ENCODE measurements at regions not wholly inside any gene's neighbourhood (a gene's known extent, or its start where the extent isn't known, plus 50 kb on each side); places are given as distances from the start of the nearest gene placed in this dataset.

DNA sequence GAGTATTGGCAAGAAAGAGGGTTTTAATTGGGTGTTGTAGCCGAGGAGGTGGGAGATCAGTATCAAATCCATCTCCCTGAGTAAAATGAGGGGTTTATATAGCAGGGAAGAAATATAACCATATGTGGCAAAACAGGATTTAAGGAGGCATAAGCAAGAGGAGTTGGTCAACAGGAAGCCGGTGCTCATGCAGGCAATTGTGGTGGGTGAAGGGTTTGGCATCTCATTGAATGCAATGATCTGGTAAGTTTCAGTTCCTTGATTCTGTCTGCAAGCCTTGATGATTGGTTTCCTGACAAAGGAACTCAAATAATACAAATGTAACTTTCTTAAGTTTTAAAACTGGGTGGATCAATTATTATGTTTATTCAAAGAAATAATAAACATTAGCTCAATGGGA, 564.4 kb upstream of the LINC00305 start:
- Mint-ChIP-seq H3K36me3 (no peaks in the 10 kb centered on the region), H3K27me3 (no peaks in the 10 kb centered on the region), H3K4me1 (no peaks in the 10 kb centered on the region), H3K4me3 (no peak overlapping the region), H3K9me3 (peaks cover 0 to 9% (median 0%) of the 10 kb centered on the region in 7 donors), H3K27ac (no peak overlapping the region)
- DNase-seq (no peak), ATAC-seq (ENCODE audit: low read depth in 2 of 2) (no peak)
- Histone ChIP-seq H3K27me3 (ENCODE audit: control insufficient read depth, insufficient read depth, low read length) (no peaks in the 10 kb centered on the region), H3K27ac (ENCODE audit: insufficient read depth, low read length, poor library complexity, severe bottlenecking) (no peak overlapping the region), H3K36me3 (ENCODE audit: control insufficient read depth, insufficient read depth, low read length) (no peaks in the 10 kb centered on the region), H3K4me1 (ENCODE audit: control insufficient read depth, insufficient read depth, low read length, poor library complexity, severe bottlenecking) (no peaks in the 10 kb centered on the region), H3K4me3 (ENCODE audit: low read depth, low read length) (no peak overlapping the region), H3K9me3 (ENCODE audit: control insufficient read depth in 2 of 2, low read length in 2 of 2) (no peaks in the 10 kb centered on the region)

DNA sequence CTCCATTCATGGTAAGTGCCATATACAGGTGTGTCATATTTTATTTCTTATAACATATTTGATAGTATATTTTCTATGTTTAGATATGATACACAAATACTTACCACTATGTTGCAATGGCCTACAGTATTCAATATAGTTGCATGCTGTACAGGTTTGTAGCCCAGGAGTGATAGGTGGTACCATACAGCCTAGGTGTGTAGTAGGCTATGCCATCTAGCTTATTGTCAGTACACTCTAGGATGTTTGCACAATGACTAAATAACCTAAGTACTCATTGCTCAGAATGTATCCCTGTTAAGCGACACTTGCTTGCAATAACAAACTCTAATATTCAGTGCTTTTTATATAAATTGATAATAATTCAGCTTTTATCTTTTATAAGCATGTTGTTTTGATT, 563.1 kb upstream of the LINC00305 start:
- H3K4me3 Mint-ChIP-seq = no peak overlapping the region
- H3K36me3 Mint-ChIP-seq = no peaks in the 10 kb centered on the region
- Histone ChIP-seq H3K36me3 (ENCODE audit: control insufficient read depth, insufficient read depth, low read length) (no peaks in the 10 kb centered on the region), H3K9me3 (ENCODE audit: control insufficient read depth in 2 of 2, low read length in 2 of 2) (no peaks in the 10 kb centered on the region), H3K27ac (ENCODE audit: insufficient read depth, low read length, poor library complexity, severe bottlenecking) (no peak overlapping the region), H3K4me1 (ENCODE audit: control insufficient read depth, insufficient read depth, low read length, poor library complexity, severe bottlenecking) (no peaks in the 10 kb centered on the region), H3K4me3 (ENCODE audit: low read depth, low read length) (no peak overlapping the region), H3K27me3 (ENCODE audit: control insufficient read depth, insufficient read depth, low read length) (no peaks in the 10 kb centered on the region)
- H3K4me1 Mint-ChIP-seq = no peaks in the 10 kb centered on the region
- ATAC-seq (ENCODE audit: low read depth in 2 of 2) (no peak), DNase-seq (no peak)
- no peaks in the 10 kb centered on the region for H3K27me3 Mint-ChIP-seq
- H3K27ac Mint-ChIP-seq = no peak overlapping the region
- peaks cover 0 to 9% (median 0%) of the 10 kb centered on the region in 7 donors for H3K9me3 Mint-ChIP-seq

DNA sequence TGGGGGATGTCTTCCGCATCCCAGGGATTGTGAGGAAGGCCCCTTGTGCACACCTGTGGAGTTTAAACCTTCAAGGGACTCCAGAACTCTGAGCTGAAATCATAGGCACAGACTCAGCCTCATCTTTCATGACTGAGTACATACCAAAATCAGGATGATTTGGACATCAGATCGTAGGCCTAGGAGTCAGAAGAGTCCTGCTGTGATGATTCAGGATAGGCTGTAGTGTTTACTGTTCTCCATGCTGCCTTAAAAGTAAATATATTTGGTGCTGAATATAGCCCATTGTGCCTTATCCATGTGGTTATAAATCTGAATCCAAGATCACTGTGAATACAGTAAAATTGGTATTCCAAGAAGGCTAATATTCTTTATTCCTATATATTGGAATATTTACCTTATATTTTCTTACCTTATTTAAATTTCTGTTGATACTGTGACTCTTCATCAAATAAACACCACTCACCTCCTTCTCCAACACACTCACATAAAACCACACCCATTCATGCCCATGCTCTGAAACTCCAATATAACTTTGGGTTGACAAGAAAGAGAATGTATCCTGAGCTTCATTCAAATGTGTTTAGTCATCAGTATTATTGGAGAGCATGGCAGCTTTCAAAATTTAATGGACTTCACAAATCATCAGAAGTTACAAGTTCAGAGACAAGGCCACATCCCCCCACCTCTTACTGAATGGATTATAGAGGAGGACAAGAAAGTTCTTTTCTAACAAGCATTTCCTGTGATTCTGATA, 561.4 kb upstream of the LINC00305 start:
- Histone ChIP-seq H3K4me3 (ENCODE audit: low read depth, low read length) (no peak overlapping the region), H3K36me3 (ENCODE audit: control insufficient read depth, insufficient read depth, low read length) (no peaks in the 10 kb centered on the region), H3K4me1 (ENCODE audit: control insufficient read depth, insufficient read depth, low read length, poor library complexity, severe bottlenecking) (no peaks in the 10 kb centered on the region), H3K27ac (ENCODE audit: insufficient read depth, low read length, poor library complexity, severe bottlenecking) (no peak overlapping the region), H3K9me3 (ENCODE audit: control insufficient read depth in 2 of 2, low read length in 2 of 2) (no peaks in the 10 kb centered on the region), H3K27me3 (ENCODE audit: control insufficient read depth, insufficient read depth, low read length) (no peaks in the 10 kb centered on the region)
- H3K4me1 Mint-ChIP-seq = no peaks in the 10 kb centered on the region
- no peak overlapping the region for H3K27ac Mint-ChIP-seq
- no peak for DNase-seq
- H3K27me3 Mint-ChIP-seq = no peaks in the 10 kb centered on the region
- H3K9me3 Mint-ChIP-seq = peaks cover 0 to 9% (median 2%) of the 10 kb centered on the region in 7 donors
- no peak overlapping the region for H3K4me3 Mint-ChIP-seq
- no peak for ATAC-seq (ENCODE audit: low read depth in 2 of 2)
- H3K36me3 Mint-ChIP-seq = no peaks in the 10 kb centered on the region

DNA sequence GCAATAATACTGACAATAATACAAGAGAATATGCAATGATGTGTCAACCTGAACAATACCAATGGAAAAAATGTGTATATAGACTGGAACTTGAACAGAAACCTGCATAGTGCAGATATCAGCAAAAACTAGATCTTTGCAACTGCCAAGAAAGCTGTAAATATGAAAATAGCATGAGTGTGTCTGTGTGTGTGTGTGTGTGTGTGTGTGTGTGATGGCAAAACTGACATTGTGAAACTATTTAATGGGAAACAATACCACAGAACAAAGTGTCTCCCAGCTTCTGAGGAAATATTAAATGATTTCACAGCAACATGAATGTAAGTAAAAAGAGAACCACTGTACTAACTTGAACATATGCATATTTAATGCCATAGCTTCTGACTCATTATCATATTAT, 558.2 kb upstream of the LINC00305 start:
- H3K4me3 Mint-ChIP-seq = no peak overlapping the region
- no peak overlapping the region for H3K27ac Mint-ChIP-seq
- no peak overlapping the region for H3K4me3 ChIP-seq (ENCODE audit: low read depth, low read length)
- H3K36me3 Mint-ChIP-seq = no peaks in the 10 kb centered on the region
- no peaks in the 10 kb centered on the region for H3K27me3 ChIP-seq (ENCODE audit: control insufficient read depth, insufficient read depth, low read length)
- no peaks in the 10 kb centered on the region for H3K27me3 Mint-ChIP-seq
- no peak for ATAC-seq (ENCODE audit: low read depth in 2 of 2)
- no peak overlapping the region for H3K27ac ChIP-seq (ENCODE audit: insufficient read depth, low read length, poor library complexity, severe bottlenecking)
- no peaks in the 10 kb centered on the region for H3K36me3 ChIP-seq (ENCODE audit: control insufficient read depth, insufficient read depth, low read length)
- H3K4me1 ChIP-seq (ENCODE audit: control insufficient read depth, insufficient read depth, low read length, poor library complexity, severe bottlenecking) = no peaks in the 10 kb centered on the region
- H3K4me1 Mint-ChIP-seq = no peaks in the 10 kb centered on the region
- no peak for DNase-seq
- peaks cover 0 to 4% (median 0%) of the 10 kb centered on the region in 7 donors for H3K9me3 Mint-ChIP-seq
- no peaks in the 10 kb centered on the region for H3K9me3 ChIP-seq (ENCODE audit: control insufficient read depth in 2 of 2, low read length in 2 of 2)

DNA sequence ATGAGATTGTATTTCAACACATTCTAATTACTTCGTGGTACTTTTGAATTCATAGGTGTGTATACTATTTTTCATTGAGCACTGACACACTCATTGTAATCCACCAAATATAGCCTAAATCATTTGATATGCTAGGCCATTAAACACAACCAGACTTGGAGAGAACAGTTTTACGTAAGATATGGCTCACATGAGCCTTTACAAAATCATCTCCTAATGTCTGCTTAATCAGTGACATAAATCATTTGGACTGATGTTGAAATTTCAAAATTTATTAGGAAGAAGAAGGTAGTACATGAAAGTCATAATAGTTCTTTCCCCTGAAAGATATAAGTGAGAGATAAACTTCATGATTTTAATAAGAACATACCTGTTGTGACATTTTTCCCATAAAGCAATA, 550.2 kb upstream of the LINC00305 start:
- Histone ChIP-seq H3K4me1 (ENCODE audit: control insufficient read depth, insufficient read depth, low read length, poor library complexity, severe bottlenecking) (no peaks in the 10 kb centered on the region), H3K4me3 (ENCODE audit: low read depth, low read length) (no peak overlapping the region), H3K27ac (ENCODE audit: insufficient read depth, low read length, poor library complexity, severe bottlenecking) (no peak overlapping the region), H3K36me3 (ENCODE audit: control insufficient read depth, insufficient read depth, low read length) (no peaks in the 10 kb centered on the region), H3K27me3 (ENCODE audit: control insufficient read depth, insufficient read depth, low read length) (no peaks in the 10 kb centered on the region), H3K9me3 (ENCODE audit: control insufficient read depth in 2 of 2, low read length in 2 of 2) (no peaks in the 10 kb centered on the region)
- Mint-ChIP-seq H3K4me3 (no peak overlapping the region), H3K27ac (no peak overlapping the region), H3K36me3 (no peaks in the 10 kb centered on the region), H3K9me3 (peaks cover 0 to 10% (median 3%) of the 10 kb centered on the region in 7 donors), H3K27me3 (no peaks in the 10 kb centered on the region), H3K4me1 (no peaks in the 10 kb centered on the region)
- no peak for DNase-seq
- no peak for ATAC-seq (ENCODE audit: low read depth in 2 of 2)

DNA sequence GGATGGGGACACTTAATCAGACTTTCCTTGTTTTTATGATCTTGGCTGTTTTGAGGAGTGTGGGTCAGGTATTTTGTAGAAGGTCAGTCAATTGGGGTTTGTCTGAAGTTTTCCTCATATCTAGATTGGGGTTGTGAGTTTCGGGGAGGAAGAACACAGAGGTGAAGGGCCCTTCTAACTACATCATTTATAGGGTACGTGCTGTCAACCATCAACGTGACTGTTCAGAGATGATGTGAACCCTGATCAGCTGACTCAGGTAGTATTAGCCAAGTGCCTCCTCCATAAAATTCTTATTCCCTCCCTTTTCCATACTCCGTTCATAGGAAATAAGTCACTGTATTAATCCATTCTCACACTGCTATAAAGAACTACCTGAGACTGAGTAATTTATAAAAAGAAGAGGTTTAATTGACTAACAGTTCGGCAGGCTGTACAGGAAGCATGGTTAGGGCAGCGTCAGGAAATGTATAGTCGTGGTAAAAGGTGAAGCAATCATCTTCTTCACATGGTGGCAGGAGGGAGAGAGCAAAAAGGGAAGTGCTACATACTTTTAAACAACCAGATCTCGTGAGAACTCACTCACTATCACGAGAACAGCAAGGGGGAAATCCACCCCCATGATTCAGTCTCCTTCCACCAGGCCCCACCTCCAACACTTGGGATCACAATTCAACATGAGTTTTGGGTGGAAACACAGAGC, 547.1 kb upstream of the LINC00305 start:
- Mint-ChIP-seq H3K27ac (no peak overlapping the region), H3K27me3 (no peaks in the 10 kb centered on the region), H3K9me3 (peaks cover 0 to 10% (median 3%) of the 10 kb centered on the region in 7 donors), H3K4me3 (no peak overlapping the region), H3K36me3 (no peaks in the 10 kb centered on the region), H3K4me1 (no peaks in the 10 kb centered on the region)
- no peaks in the 10 kb centered on the region for H3K36me3 ChIP-seq (ENCODE audit: control insufficient read depth, insufficient read depth, low read length)
- H3K27ac ChIP-seq (ENCODE audit: insufficient read depth, low read length, poor library complexity, severe bottlenecking) = no peak overlapping the region
- no peak for ATAC-seq (ENCODE audit: low read depth in 2 of 2)
- H3K4me1 ChIP-seq (ENCODE audit: control insufficient read depth, insufficient read depth, low read length, poor library complexity, severe bottlenecking) = no peaks in the 10 kb centered on the region
- no peaks in the 10 kb centered on the region for H3K27me3 ChIP-seq (ENCODE audit: control insufficient read depth, insufficient read depth, low read length)
- H3K4me3 ChIP-seq (ENCODE audit: low read depth, low read length) = no peak overlapping the region
- H3K9me3 ChIP-seq (ENCODE audit: control insufficient read depth in 2 of 2, low read length in 2 of 2) = no peaks in the 10 kb centered on the region
- DNase-seq = no peak

DNA sequence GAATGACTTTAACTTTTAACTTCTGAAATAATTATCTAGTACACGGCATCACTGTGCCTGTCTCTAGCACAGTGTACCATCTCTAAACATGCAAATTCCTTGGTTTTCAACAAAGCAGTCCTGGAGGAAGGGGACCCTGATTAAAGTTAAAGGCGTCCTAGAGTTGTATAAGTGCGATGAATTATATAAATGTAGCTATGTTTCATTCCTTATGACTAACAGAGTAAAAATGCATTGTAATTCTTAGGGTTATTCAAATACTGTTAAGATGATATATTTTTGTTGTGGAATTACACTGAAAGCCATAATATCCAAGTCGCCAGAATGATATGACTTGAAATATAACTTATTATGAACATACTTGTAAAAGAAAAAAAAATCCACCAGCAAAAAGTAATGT, 544.9 kb upstream of the LINC00305 start:
- ATAC-seq (ENCODE audit: low read depth in 2 of 2) (no peak), DNase-seq (no peak)
- Histone ChIP-seq H3K36me3 (ENCODE audit: control insufficient read depth, insufficient read depth, low read length) (no peaks in the 10 kb centered on the region), H3K9me3 (ENCODE audit: control insufficient read depth in 2 of 2, low read length in 2 of 2) (no peaks in the 10 kb centered on the region), H3K4me1 (ENCODE audit: control insufficient read depth, insufficient read depth, low read length, poor library complexity, severe bottlenecking) (no peaks in the 10 kb centered on the region), H3K27me3 (ENCODE audit: control insufficient read depth, insufficient read depth, low read length) (no peaks in the 10 kb centered on the region), H3K4me3 (ENCODE audit: low read depth, low read length) (no peak overlapping the region), H3K27ac (ENCODE audit: insufficient read depth, low read length, poor library complexity, severe bottlenecking) (no peak overlapping the region)
- H3K4me1 Mint-ChIP-seq = no peaks in the 10 kb centered on the region
- H3K27ac Mint-ChIP-seq = no peak overlapping the region
- peaks cover 0 to 11% (median 6%) of the 10 kb centered on the region in 7 donors for H3K9me3 Mint-ChIP-seq
- no peak overlapping the region for H3K4me3 Mint-ChIP-seq
- H3K36me3 Mint-ChIP-seq = no peaks in the 10 kb centered on the region
- H3K27me3 Mint-ChIP-seq = no peaks in the 10 kb centered on the region

DNA sequence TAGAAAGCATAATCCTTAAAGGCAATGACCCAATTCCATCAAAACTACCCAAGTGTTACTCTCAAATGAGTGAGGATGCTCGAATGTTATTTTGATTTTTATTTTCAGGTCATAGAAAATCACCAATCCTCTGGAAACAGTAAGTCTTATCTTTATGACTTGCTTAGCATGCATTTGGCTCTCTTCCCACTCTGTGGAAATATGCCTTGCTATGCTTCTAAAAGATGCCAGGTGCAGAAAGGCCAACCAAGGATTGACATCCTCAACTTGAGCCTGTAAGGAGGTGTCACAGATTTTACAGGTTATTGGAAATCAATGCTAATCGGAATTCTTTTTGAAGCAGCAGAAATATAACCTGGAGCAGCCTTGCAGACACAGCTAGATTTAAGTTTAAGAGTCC, 543.9 kb upstream of the LINC00305 start:
- H3K4me3 ChIP-seq (ENCODE audit: low read depth, low read length) = no peak overlapping the region
- no peaks in the 10 kb centered on the region for H3K4me1 ChIP-seq (ENCODE audit: control insufficient read depth, insufficient read depth, low read length, poor library complexity, severe bottlenecking)
- Mint-ChIP-seq H3K27me3 (no peaks in the 10 kb centered on the region), H3K4me1 (no peaks in the 10 kb centered on the region), H3K36me3 (no peaks in the 10 kb centered on the region), H3K27ac (no peak overlapping the region), H3K9me3 (peaks cover 0 to 11% (median 4%) of the 10 kb centered on the region in 7 donors), H3K4me3 (no peak overlapping the region)
- peaks cover 0 to 1% of the 10 kb centered on the region in 2 experiments for H3K9me3 ChIP-seq (ENCODE audit: control insufficient read depth in 2 of 2, low read length in 2 of 2)
- no peaks in the 10 kb centered on the region for H3K27me3 ChIP-seq (ENCODE audit: control insufficient read depth, insufficient read depth, low read length)
- no peak overlapping the region for H3K27ac ChIP-seq (ENCODE audit: insufficient read depth, low read length, poor library complexity, severe bottlenecking)
- H3K36me3 ChIP-seq (ENCODE audit: control insufficient read depth, insufficient read depth, low read length) = no peaks in the 10 kb centered on the region
- ATAC-seq (ENCODE audit: low read depth in 2 of 2) = no peak
- DNase-seq = no peak

Measured in CD4-positive, CD25-positive, alpha-beta regulatory T cell (primary cell).